Mucosa of gallbladder (tissue), 1 donor: ENCODE measurements at regions not wholly inside any gene's neighbourhood (a gene's known extent, or its start where the extent isn't known, plus 50 kb on each side); places are given as distances from the start of the nearest gene placed in this dataset.

Experiments used
- DNase-seq: peaks from one replicate; pipeline ENCODE4 v3.0.0-alpha.2; 2020; ENCODE audit warnings: low spot score
- donor health status: DM: no; HTN: no; CAD: no.

GRCh38 chr14:79961197-79961596 lies 250.1 kb downstream of the DIO2 start:
- DNase-seq = no peak

- no peak for DNase-seq
Measured at GRCh38 chr14:79960288-79960687, 251.0 kb downstream of the DIO2 start.

GRCh38 chr14:79951572-79951971 lies 259.7 kb downstream of the DIO2 start:
- DNase-seq = no peak

GRCh38 chr14:79949906-79950305 lies 261.4 kb downstream of the DIO2 start:
- no peak for DNase-seq

GRCh38 chr14:79947440-79948054 lies 263.8 kb downstream of the DIO2 start:
- DNase-seq = no peak

DNA sequence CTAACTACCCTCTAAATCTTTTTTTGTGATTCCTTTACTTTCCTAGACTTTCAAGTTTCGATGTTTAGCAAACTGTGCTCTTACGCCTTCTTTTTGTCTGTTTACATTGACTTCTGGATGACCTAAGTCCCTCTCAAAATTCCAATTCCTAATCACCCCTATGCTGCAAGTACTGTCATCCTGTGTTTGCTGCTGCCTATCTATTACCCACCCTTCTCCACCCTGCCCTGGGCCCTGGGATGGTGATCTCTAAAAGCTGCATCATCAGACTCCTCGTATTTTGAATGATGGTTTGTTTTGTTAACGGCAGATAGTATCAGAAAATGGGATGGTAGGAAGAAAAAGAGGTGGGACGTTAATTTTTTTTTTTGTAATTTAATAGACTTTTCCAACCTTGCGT lies 272.1 kb downstream of the DIO2 start:
- no peak for DNase-seq

- DNase-seq = no peak
Measured at GRCh38 chr14:79938185-79938584, 273.1 kb downstream of the DIO2 start.

DNA sequence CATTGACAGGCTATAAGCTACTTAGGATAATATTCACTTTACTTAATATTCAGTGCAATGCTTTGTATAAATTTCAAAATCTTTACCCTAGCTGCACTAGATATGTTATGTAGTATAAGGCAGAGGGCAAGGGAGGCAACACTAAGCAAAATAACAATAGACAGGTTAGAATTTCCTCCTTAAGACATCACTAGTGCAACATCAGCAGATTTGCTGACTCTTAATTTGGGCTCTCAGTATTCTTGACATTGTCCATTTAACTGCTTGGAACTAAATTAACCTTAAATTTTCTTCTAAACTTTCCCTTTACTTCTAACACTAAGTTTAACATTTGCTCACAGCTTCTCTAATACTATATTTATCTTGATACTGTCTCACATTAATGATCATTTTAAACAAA lies 273.9 kb downstream of the DIO2 start:
- no peak for DNase-seq

DNA sequence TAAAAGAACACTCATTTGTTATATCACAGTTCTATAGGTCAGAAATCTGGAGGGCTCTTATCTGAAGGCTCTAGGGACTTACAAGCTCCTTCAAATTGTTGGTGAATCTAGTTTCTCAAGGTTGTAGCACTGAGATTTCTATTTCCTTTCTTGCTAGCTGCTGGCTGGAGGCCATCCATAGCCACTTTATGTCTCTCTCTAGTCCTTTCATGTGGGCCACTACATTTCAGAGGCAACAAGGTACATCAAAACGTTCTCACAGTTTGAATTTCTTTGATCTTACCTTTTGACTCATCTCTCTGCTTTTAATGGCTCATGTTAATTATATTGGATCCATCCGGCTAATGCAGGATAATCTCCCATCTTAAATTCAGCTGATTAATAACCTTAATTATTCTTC lies 286.8 kb downstream of the DIO2 start:
- DNase-seq = no peak

DNA sequence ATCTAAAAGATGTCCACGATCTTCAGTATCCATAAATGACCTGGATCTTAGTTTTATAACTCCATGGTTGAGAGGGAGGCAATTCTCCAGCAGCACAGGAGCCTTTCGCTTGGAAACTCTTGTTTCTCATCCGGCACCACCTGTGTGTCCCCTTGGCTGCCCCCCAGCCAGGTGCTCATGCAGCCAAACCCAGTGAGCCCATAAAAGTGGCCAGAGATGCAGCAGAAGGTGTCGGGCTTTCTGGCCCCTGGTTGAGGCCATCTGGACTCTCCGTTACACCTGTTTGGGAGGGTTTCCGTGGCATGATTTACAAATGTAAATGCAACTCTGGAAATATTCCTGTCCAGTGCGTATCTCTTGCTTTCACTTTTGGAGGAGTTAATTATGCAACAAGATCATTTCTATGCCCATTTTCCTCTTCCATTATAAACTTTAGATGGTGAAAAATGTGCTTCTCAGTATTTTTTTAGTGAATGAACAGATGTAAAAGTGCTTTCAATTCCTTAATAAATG lies 291.1 kb downstream of the DIO2 start:
- no peak for DNase-seq
